T-helper 1 cell treated with Interleukin-12 subunit alpha and Interleukin-12 subunit beta and Interleukin-4 antibody, amounts not matched to agents 30 ng/mL and 1 ng/mL, for 36 hours (primary cell): ENCODE measurements at regions not wholly inside any gene's neighbourhood (a gene's known extent, or its start where the extent isn't known, plus 50 kb on each side); places are given as distances from the start of the nearest gene placed in this dataset.
"Not testable (repeated sequence)": the region's sequence is repeated elsewhere in the genome, so short reads cannot be mapped to it uniquely, and the experiment has no call there.

ENCODE experiments used
- intact Hi-C: fragments of 100-400 bp; cut with micrococcal nuclease; formaldehyde crosslinking; loops from one replicate; pipeline ENCODE4 v1.15.1; 2024

- intact Hi-C loops = no loop called here
Measured at GRCh38 chr4:122973465-122973864, 51.1 kb upstream of the NUDT6 start.

DNA sequence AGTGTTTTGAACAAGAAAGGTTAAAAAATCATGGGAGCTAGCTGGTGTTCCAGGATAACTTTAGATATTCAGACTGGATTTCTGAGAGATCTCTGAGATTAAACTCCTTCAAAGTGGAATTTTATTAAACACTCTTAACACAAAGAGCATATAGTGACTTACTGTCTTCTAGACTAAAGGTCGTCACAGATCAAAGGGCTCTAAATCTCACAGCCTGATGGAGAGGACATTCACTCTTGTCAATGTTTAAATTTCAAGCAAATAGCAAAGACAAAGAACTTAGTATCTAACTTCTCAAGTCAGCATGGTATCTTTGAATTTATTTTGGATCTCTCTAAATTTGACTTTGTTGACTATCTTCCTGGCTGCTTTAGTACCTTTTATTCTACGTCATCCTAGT, 53.7 kb upstream of the NUDT6 start:
- intact Hi-C loops = no loop called here

GRCh38 chr4:122977103-122977502, 54.7 kb upstream of the NUDT6 start:
- intact Hi-C loops = no loop called here

DNA sequence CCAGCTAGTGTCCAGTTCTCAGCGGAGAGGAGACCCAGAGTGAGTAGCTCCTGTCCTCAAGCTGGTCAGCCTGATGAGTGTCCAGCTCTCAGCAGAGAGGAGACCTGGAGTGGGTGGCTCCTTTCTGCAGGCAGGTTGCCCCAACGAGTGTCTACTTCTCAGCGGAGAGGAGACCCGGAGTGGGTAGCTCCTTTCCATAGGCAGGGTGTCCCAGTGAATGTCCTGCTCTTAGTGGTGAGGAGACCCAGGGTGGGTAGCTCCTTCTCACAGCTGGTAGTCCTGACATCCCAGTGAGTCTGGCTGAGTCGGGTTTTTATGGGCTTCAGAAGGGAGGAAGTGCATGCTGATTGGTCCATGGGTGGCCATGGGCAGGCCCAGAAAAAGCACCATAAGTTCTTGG, 55.7 kb upstream of the NUDT6 start:
- intact Hi-C loops = no loop called here

- intact Hi-C loops = no loop called here
Measured at GRCh38 chr4:122978789-122979188, 56.4 kb upstream of the NUDT6 start.

DNA sequence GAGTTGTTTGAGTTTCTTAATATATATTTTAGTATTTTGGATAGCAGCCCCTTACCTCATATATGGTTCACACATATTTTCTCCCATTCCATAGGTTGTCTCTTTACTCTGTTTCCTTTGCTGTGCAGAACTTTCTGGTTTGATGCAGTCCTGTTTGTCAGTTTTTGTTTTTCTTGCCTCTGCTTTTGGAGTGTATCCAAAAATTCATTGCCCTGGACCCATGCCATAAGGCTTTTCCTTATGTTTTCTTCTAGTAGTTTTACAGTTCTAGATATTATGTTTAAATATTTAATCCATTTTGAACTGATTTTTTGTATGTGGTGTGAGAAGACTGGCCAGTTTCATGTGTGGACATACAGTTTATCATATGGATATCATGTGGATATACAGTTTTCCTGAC, 58.5 kb upstream of the NUDT6 start:
- intact Hi-C loops = no loop called here

DNA sequence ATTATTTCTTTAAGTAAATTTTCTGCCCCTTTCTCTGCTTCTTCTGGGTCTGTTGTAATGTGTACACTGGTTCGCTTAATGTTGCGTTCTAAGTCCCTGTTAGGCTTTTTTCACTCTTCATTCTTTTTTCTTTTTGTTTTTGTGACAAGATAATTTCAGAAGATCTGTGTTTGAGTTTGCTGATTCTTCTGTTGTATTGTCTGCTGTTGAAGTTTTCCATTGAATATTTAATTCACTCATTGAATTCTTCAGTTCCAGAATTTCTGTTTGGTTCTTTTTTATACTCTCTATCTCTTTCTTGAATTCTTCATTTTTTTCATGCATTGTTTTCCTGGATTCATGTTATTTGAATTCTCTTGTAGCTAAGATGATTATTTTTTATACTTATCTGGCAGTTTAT, 66.3 kb upstream of the NUDT6 start:
- intact Hi-C loops = no loop called here

GRCh38 chr4:122990891-122991290, 68.5 kb upstream of the NUDT6 start:
- intact Hi-C loops = no loop called here

- intact Hi-C loops = no loop called here
Measured at GRCh38 chr4:122992057-122992456, 69.7 kb upstream of the NUDT6 start.

DNA sequence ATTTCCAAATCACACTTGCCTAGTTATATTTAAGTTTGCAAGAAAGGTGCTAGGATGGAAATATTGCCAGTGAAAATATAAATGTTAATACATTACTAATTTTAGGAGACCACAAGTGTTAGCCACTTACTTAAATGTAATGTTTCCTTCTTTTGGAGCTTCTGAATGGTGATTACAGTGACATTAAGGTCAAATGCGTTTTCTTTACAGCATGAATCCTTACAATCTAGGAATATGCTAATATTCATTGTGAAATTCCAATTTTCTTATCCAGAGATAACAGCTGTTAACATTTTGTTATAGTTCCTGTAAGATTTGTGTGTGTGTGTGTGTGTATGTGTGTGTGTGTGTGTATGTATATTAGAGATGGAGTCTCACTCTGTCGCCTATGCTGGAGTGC, 70.2 kb upstream of the NUDT6 start:
- intact Hi-C loops = no loop called here

GRCh38 chr4:122996350-122996749, 74.0 kb upstream of the NUDT6 start:
- intact Hi-C loops = no loop called here

GRCh38 chr4:122997463-122998101, 75.2 kb upstream of the NUDT6 start:
- intact Hi-C loops = no loop called here

DNA sequence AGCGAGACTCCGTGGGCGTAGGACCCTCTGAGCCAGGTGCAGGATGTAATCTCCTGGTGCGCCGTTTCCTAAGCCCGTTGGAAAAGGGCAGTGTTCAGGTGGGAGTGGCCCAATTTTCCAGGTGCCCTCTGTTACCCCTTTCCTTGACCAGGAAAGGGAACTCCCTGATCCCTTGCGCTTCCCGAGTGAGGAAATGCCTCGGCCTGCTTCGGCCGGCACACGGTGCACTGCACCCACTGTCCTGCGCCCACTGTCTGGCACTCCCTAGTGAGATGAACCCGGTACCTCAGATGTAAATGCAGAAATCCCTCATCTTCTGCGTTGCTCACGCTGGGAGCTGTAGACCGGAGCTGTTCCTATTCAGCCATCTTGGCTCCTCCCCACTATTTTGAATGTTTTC, 81.7 kb upstream of the NUDT6 start:
- intact Hi-C loops = not testable (repeated sequence)

- intact Hi-C loops = not testable (repeated sequence)
Measured at GRCh38 chr4:123005126-123005525, 82.7 kb upstream of the NUDT6 start.

GRCh38 chr4:123007679-123008078, 85.3 kb upstream of the NUDT6 start:
- intact Hi-C loops = no loop called here

GRCh38 chr4:123012416-123012815, 90.0 kb upstream of the NUDT6 start:
- intact Hi-C loops = not testable (repeated sequence)

DNA sequence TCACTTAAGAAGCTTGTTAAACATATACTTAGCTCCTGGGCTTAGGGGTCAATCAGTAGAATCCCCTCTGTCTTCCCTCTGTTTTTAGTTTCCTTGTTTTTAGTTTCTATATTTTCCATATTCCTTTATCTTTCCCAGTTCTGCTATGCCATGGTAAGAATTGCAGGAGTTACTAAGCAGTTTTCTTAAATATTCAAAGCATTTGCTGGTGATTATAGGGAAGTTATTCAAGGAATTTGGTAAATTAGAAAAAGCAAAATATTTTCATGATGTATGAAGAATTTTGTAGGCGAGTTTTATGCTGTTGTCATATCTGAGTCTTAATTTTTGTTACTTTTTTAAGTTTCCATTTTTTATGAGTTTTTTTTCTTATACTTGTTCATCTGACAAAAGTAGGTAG, 91.6 kb upstream of the NUDT6 start:
- intact Hi-C loops = no loop called here

DNA sequence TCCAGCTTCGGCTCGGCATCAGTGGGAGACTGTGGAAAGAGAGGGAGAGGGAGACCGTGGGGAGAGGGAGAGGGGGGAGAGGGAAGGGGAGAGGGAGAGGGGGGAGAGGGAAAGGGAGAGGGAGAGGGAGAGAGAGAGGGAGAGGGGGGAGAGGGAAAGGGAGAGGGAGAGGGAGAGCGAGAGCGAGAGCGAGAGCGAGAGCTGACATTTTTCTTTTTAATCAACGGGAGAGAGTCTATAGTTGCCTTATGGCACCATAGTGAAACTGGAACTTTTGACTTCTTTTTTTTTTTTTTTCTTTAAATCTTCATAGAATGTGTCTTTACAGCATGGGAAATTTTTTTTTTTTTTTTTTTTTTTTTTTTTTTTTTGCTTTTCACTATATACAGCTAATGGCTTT, 94.7 kb upstream of the NUDT6 start:
- intact Hi-C loops = no loop called here

DNA sequence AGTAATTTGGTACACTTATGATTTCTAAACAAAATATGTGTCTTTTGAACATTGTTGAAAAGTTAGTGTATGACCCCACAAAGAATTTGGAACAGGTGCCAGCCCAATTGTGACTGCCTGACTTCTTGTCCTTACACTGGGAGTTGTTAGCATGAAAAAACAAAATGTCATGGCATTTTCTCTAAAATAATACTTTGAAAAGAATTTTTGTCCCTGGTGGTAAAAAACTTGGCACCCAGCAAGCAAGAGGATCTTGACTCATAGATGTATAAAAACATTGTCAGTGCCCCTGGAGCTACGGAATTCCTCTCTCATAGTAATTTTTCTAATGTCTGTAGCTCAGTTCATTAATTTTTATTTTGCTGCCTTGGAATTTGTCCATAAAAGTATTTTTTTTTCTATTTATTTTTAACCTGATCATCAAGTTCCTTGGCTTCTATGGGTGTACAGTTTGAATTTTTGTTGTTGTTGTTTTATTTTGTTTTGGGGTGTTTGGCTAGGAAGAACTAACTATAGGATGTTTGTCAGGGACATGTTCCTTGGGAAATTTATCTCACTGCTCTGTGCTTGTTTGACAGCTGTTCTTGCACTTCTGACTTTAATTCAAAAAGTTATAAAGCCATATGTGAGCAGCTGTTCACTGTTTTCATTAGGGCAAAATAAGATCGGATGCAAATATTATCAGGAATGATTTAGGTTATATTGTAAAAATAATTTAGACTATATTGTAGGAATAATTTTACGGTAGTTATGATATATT, 95.4 kb upstream of the NUDT6 start:
- intact Hi-C loops = no loop called here

DNA sequence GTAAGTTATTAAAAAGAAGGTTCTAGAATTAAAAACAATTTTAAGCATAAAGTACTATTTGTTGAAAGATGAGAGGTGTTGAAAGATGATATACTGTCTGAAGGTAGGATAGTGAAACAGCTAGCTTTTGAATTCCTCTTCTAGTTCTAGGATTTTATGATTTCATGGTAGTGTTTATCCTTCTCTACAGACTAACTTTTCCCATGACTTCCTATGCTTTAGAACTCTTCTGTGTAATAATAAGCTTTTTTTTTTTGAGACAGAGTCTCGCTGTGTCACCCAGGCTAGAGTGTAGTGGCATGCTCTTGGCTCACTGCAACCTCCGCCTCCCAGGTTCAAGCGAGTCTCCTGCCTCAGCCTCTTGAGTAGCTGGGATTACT, 96.0 kb upstream of the NUDT6 start:
- intact Hi-C loops = no loop called here

GRCh38 chr4:123020285-123020684, 97.9 kb upstream of the NUDT6 start:
- intact Hi-C loops = no loop called here

DNA sequence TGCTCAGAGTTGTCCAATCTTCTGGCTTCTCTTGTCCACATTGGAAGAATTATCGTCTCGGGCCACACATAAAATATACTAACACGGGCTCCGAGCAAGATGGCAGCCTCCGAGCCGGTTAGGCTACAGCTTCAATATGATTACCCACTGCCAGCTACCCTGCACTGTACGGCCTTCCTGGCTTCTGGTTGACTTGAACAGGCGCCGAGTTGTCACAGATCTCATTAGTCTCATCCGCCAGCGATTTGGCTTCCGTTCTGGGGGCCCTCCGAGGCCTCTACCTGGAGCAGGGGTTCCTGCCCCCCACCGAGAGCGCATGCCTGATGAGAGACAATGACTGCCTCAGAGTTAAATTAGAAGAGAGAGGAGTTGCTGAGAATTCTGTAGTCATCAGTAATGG, 101.2 kb upstream of the NUDT6 start:
- intact Hi-C loops = no loop called here

DNA sequence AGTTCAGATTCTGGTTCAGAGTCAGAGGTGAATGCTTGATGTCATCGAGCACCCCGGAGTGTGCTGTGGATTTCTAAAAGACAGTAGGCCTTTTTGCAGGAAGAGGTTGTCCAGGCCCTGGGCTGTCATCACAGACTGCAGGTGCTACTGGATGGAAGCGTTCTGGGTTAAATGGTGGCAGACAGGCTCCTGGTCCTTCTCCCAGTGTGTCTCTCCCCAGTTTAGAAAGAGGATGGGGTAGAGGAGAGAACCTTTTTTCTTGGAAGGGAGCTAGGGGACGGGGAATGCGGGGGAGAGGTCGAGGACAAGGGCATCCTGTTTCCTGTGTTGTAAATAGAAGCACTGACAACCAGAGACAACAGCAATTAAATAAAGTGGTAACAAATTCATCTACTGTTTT, 102.3 kb upstream of the NUDT6 start:
- intact Hi-C loops = no loop called here
